HG03196 (cell line): ENCODE measurements at regions not wholly inside any gene's neighbourhood (a gene's known extent, or its start where the extent isn't known, plus 50 kb on each side); places are given as distances from the start of the nearest gene placed in this dataset.

Experiments
- ATAC-seq: cut with Tn5 transposase; IDR thresholded peaks from one replicate; pipeline ENCODE4 v1.9.1; 2021; ENCODE audit not compliant: unreplicated experiment

GRCh38 chr13:50587115-50587514, 256.4 kb downstream of the DLEU7 start:
- no peak for ATAC-seq

GRCh38 chr13:50587645-50588373, 255.7 kb downstream of the DLEU7 start:
- no peak for ATAC-seq

- no peak for ATAC-seq
Measured at GRCh38 chr13:50588491-50589130, 254.9 kb downstream of the DLEU7 start.

- no peak for ATAC-seq
Measured at GRCh38 chr13:50589139-50589538, 254.4 kb downstream of the DLEU7 start.

- no peak for ATAC-seq
Measured at GRCh38 chr13:50589651-50590054, 253.8 kb downstream of the DLEU7 start.

GRCh38 chr13:50592412-50593155, 250.9 kb downstream of the DLEU7 start:
- ATAC-seq: no peak

GRCh38 chr13:50593207-50593606, 250.3 kb downstream of the DLEU7 start:
- no peak for ATAC-seq

GRCh38 chr13:50594276-50595051, 249.0 kb downstream of the DLEU7 start:
- ATAC-seq: peak; percentile 83

GRCh38 chr13:50595196-50595595, 248.3 kb downstream of the DLEU7 start:
- ATAC-seq: no peak

- ATAC-seq: no peak
Measured at GRCh38 chr13:50596156-50596555, 247.3 kb downstream of the DLEU7 start.

- no peak for ATAC-seq
Measured at GRCh38 chr13:50596776-50597203, 246.7 kb downstream of the DLEU7 start.

GRCh38 chr13:50598338-50598737, 245.2 kb downstream of the DLEU7 start:
- peak; percentile 30 for ATAC-seq

GRCh38 chr13:50599046-50599445, 244.4 kb downstream of the DLEU7 start:
- no peak for ATAC-seq

GRCh38 chr13:50599927-50600326, 243.6 kb downstream of the DLEU7 start:
- ATAC-seq: no peak

GRCh38 chr13:50608370-50608769, 235.1 kb downstream of the DLEU7 start:
- ATAC-seq: no peak

- ATAC-seq: no peak
Measured at GRCh38 chr13:50609011-50609410, 234.5 kb downstream of the DLEU7 start.

- no peak for ATAC-seq
Measured at GRCh38 chr13:50610238-50610637, 233.3 kb downstream of the DLEU7 start.

- no peak for ATAC-seq
Measured at GRCh38 chr13:50611117-50611781, 232.2 kb downstream of the DLEU7 start.

- ATAC-seq: no peak
Measured at GRCh38 chr13:50612717-50613116, 230.8 kb downstream of the DLEU7 start.

GRCh38 chr13:50613356-50613831, 230.1 kb downstream of the DLEU7 start:
- no peak for ATAC-seq
